Erythroblast (primary cell): ENCODE measurements at regions not wholly inside any gene's neighbourhood (a gene's known extent, or its start where the extent isn't known, plus 50 kb on each side); places are given as distances from the start of the nearest gene placed in this dataset.

ENCODE experiments used
- DNase-seq, 2 experiments: peaks; one replicate each; lab custom pipeline; 2025; lab: John Stamatoyannopoulos, UW
- GATA1 ChIP-seq: IDR thresholded peaks from 2 replicates; pipeline ENCODE4 v1.6.1; 2011; ENCODE audit warnings: low read depth, mild to moderate bottlenecking, control low read depth, low read length, moderate library complexity
- POLR2A ChIP-seq: IDR thresholded peaks from 2 replicates; pipeline ENCODE4 v1.6.1; 2011; ENCODE audit warnings: mild to moderate bottlenecking, low read length

DNA sequence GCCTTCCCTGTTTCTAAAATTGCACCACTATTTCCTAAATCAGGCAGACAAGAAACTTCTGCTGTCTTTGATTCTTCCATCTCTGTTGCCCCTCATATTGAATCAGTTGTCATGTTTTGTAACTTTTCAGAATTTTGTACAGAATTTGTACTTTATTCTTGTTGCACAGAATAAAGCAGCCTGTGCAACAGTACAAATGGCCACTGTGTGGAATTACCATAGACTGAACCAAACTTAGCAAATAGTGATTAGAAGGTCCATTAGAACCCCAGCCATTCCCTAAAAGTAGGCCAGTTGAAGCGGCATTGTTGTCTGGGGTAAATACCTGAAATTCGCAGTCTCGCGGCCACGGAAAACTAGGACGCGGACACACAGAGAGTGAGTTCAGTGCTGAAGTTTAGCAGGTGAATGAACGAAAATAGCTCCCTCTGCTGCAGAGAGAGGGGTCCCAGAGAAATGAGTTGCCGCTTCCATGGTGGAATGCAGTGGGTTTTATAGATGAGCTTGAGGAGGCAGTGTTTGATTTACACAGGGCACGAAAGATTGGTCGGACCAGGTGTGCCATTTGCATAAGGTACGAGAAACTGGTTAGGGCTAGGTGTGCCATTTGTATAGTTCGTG is 71.8 kb downstream of the C4orf33 start:
- DNase-seq, result peak in 1 of 2 experiments; percentile 3
- TF ChIP-seq GATA1 (no peak), POLR2A (no peak)

DNA sequence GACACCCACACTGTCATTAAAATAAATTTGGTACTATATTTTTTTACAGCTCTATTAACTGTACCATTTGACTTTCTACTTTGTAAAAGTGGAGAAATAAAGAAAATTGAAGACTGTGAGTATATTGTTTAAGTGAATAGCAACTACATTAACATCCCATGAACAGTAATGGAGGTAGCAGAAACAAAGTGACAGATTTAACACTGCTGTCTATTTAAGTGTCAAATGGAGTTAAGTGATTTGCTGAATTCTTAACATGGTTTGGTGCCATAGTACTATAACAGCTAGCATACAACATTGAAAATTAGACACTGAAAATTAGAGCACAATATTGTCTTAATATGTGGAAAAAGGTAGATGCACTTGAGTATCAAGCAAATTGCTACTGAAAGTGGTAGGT is 76.2 kb downstream of the C4orf33 start:
- DNase-seq, result no peak
- no peak for TF ChIP-seq GATA1
- TF ChIP-seq POLR2A, result no peak

DNA sequence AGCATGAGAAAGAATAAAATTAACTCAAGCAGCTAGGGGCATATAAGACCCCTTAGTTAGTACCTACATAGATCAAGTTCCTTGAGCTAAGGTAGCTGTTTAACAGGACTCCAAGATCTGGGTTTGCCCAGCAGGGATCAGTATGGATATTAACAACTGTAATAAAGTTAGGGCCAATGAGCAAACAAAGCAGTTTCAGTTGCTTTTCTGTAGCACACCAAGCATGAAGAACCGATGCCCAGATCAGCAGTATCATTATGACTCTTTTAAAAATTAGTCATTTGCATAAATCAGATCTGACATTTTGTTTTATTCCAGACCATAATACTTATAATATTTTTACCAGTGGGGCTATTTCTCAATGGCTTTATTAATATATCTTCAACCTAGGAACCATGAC is 80.9 kb downstream of the C4orf33 start:
- no peak for DNase-seq
- TF ChIP-seq GATA1 (no peak), POLR2A (no peak)

DNA sequence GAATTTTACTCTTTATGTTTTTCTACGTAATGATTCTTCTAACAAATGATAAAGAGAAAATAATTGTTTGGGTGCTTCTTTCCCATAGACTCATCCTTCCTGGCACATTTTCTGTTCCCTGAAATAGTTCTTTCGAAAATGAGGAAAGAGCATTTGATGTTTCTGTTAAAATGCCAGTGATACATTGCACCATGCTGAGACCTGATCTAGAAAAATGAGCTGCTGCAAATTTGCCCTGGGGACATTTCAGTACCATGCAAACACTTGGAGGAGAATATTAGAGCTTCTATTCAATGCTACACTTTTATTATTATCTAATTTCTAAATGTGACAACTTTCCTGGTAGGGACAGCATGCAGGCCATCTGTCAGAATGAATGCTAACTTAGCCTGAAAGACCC is 83.3 kb downstream of the C4orf33 start:
- DNase-seq, result no peak
- no peak for TF ChIP-seq GATA1
- TF ChIP-seq POLR2A, result no peak

DNA sequence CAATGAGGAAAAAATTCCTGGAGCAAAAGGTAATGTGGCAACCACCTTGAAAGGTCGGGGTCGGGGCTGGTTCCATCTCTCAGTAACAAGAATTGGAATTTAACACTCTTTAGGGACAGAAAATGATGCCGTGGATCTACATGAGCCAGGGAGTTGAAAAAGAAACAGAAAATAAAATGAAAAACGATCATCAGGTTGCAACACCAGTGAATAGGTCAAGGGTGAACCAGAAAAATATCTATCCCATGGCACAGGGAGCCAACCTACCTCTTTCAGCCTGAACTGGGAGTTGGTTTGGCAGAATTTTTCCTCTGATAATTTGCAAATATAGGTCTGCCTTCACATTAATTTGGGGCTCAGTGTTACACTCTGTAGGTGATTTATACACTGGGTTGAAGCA is 93.7 kb downstream of the C4orf33 start:
- DNase-seq, result no peak
- TF ChIP-seq GATA1 (no peak), POLR2A (no peak)

DNA sequence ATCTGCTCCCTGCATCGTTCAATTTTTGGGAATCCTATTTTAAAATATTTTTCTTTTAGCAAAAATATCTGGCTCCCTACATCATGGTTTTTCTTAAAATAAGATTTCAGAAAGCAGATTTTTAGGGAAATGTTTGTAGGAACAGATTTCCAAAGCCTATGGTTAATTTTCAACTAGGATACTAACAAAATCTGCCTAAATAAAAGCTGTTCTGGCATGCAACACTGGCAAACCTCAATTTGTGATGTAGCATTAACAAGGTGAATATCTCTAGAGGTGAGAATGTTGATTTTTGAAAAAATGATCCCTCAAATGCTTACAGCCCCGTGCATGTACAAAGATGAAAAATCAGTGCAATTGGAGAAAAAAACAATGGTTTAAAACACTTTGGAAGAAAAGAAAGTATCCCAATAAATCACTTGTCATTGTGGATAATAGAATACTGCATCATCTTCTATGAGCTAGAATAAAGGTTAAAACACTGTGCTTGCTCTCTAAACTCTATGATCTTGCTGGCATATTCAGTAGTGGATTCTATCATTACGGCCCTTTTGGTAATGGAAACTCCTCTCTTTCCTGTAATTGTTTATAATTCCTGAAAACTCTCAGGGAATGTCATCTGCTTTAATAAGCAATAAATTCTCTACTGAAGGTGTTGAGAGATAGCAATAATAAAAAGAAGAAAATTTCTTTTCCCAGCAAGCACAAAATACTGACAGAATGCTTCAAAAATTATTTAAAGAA is 97.6 kb downstream of the C4orf33 start:
- TF ChIP-seq GATA1 (no peak), POLR2A (no peak)

DNA sequence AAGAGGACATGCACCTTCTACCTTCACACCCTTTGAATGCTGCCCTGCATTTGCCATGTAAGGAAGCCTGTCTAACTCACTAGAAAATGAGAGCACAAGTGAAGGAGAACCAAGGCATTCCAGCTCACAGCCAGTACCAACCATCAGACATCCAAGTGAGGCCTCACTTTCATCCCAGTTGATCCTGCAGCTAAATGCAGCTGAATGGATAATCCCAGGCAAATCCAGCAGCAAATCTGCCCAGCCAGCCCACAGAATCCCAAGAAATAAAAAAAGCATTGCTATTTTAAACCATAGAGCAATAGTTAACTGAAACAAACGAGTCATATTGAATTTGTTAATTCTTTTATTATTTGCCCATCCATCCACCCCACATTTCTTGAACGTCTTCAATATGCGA is 112.5 kb downstream of the C4orf33 start:
- TF ChIP-seq POLR2A (no peak), GATA1 (no peak)
- DNase-seq, result no peak

More for the DNA sequence above, 97.6 kb downstream of the C4orf33 start:
- DNase-seq, result no peak

DNA sequence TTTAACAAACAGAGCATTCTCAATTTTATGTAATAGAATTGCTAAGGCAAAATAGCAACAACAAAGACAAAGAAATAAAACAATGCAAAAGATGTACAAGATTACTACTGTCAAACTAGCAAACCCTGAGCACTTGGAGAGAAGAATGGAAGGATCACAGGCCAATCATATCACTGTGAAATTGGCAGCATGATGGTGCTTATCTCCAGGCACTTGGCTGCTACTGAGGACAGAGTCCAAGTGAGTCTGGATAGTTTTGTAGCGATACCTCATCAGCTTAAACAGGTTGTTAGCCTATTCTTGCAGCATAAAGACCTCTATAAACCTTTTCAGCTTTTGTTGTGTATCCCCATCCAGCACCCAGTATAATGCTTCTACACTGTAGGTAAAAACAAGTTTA is 117.7 kb downstream of the C4orf33 start:
- no peak for DNase-seq
- TF ChIP-seq GATA1, result no peak
- no peak for TF ChIP-seq POLR2A

DNA sequence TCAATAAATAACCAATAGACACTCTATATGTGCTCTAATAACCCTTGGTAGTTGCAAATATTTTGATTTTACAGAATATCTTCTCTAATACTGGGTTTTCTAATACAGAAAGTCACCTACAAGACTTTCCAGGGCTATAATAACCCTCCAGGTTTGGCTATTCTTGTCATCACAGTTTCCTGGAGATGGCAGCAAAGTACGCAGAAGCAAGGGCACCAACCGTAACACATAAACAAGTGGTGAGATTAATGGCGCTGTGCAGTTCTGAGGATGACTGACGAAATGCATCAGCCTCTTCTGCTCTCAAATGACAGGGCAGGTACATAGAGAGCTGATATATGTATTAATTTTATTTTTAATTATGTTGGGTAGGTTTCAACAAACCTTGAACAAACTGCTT is 122.4 kb downstream of the C4orf33 start:
- TF ChIP-seq POLR2A (no peak), GATA1 (no peak)
- DNase-seq, result no peak

DNA sequence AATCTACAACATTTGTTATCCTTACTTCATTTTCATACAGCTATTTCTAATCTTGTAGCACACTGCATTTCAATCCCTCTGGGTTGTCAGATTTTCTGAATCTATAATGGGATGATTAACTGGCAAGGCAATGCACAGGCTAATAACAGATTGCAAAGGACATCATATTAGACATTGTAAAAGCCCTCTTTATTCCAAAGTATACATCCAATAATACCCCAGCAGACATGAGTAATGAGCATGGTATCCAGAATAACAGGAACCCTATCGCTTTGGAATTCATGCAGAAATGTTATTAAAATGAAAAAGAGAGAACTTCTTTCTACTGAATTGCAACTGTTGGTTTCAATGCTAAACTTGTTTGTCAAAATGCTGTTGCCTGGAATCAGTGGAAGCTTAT is 122.9 kb downstream of the C4orf33 start:
- TF ChIP-seq GATA1, result no peak
- TF ChIP-seq POLR2A, result no peak
- DNase-seq, result no peak

DNA sequence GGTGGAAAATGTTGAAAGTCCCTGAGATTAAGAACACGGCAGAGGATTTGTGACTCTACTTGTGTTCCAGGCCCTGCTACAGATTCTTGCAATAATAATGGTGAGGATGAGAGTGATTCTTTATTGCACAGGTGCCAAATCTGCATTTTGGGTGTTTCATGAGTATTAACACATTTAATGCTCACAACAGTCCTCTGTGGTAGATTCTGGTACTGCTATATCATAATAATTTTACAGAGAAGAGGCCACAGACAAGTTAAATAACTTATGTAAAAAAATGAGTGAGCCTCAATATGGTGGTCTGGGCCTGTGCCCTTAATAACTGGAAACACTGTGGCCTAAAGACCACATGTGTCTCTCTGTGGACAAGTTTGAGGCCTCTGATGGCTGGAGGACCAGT is 124.3 kb downstream of the C4orf33 start:
- no peak for TF ChIP-seq GATA1
- TF ChIP-seq POLR2A, result no peak
- no peak for DNase-seq

DNA sequence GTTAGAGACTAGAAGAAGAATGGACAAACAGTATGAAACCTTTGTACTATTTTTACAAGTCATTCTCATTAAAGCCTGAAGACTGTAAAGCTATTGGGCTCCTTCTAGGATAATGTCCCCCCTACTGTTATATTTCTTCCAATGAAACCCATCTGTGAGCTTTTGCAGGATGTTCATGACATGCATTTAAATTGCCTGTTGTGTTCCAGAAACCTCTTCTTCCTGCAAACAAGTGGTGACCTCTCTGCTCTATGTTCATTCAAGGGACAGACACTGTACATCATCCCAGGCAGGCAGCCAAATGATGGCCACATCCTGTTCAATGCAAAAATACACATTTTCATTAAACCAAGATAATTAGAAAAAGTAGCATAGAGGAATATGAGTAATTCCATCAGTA is 128.0 kb downstream of the C4orf33 start:
- TF ChIP-seq POLR2A, result no peak
- TF ChIP-seq GATA1, result no peak
- DNase-seq, result no peak

DNA sequence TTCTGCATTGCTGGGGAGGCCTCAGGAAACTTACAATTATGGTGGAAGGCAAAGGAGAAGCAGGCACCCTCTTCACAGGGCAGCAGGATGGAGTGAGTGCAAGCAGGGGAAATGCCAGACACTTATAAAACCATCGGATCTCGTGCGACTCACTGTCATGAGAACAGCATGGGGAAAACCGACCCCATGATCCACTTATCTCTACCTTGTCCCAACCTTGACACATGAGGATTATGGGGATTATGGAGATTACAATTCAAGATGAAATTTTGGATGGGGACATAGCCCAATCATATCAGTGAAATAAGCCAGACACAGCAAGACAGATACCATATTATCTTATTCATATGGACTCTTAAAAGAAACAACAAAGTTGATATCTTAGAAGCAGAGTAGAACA is 134.9 kb downstream of the C4orf33 start:
- no peak for TF ChIP-seq POLR2A
- TF ChIP-seq GATA1, result no peak
- no peak for DNase-seq

DNA sequence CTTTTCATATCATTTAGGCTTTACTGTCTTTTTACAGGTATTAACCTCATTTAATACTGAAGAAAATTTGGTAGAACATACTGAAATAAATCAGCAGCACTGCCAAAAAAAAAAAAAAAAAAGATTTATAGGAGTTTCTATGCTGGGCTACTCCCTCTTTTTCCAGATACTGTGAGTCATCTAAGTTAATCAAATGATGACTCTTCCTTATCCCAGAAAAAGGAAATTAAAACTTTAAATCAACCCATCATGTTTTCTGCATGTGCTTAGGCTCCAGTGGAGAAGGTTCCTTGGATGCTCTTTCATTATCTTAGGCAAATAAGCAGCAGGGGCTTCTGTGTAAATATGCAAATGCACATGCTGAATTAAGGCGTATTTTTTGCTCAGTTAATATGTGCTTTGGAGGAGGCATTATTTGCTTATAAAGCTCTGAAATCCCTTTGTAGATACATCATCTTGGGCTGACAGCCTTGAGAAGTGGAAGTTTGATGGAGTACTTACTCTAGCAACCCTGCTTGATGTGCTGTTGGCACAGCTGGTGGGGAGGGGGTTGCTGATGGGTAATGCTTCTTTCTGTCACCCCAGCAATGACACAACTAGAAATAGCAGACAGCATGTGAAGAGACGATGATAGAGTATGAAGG is 136.1 kb downstream of the C4orf33 start:
- TF ChIP-seq GATA1, result no peak
- no peak for TF ChIP-seq POLR2A
- no peak for DNase-seq

DNA sequence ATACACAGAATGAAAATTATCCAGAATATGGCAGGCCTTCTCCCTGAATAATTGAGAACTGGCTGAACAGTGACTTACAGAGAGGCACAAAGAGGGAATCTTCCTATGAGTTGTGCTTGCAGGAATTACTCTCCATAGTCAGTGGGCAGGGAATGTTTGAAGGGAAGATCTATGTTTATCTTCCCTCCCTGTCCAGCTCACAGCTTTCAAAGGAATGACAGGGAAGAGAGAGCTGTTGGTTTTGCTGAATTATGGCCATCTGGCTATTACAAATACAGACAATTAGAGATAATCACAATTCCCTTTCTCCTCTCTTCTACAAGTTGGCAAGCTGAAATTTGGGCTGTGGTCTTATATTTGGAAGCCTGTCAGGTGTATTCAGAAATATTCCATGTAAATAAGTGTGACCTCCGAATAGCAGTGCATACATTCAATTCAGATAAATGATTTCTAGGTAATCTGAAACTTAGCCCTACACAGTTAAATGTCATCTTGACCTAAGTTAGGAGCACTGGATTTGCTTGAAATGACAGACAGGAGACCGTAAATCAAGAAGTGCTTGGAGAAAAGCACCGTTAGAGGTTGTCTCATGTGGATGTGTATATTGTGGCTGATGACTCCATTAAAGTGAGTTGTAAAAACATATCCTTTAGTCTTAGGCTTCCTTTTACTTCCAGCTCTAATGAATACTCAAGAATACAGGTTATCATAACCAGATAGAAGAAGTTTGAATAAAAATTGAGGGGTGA is 136.8 kb downstream of the C4orf33 start:
- TF ChIP-seq POLR2A (no peak), GATA1 (no peak)
- DNase-seq, result no peak
